HEK293 (cell line): ENCODE measurements at regions not wholly inside any gene's neighbourhood (a gene's known extent, or its start where the extent isn't known, plus 50 kb on each side); places are given as distances from the start of the nearest gene placed in this dataset.

Source experiments
- CTCF ChIA-PET: fragments of 350-600 bp; formaldehyde crosslinking; extraction: SDS; loops from one replicate; lab custom pipeline; 2021; ENCODE audit warnings: antibody characterized with exemption; lab: Yijun Ruan, JAX
- POLR2A ChIA-PET: fragments of 300-600 bp; formaldehyde crosslinking; extraction: SDS; loops from one replicate; lab custom pipeline; 2020; ENCODE audit warnings: antibody characterized with exemption, inconsistent platforms; lab: Yijun Ruan, JAX
- H3K27ac ChIP-seq: fragments of 200-500 bp; sonication (Bioruptor generic); 2 replicates; pipeline ENCODE4 v1.5.1; 2014; ENCODE audit warnings: low read depth, low read length, control low read depth, inconsistent platforms; ENCODE audit errors: extremely low read depth
- H3K36me3 ChIP-seq, 2 experiments: fragments of 200-500 bp in 1 of 2; sonication (Bioruptor generic) in 1 of 2; 1 replicate in 1 of 2; 2 replicates in 1 of 2; pipeline ENCODE4 v1.5.1; 2014 to 2017; ENCODE audit warnings: inconsistent platforms in 2 of 2, low read length in 2 of 2; ENCODE audit not compliant: control insufficient read depth in 2 of 2, insufficient read depth in 1 of 2
- H3K4me1 ChIP-seq: fragments of 200-500 bp; sonication (Bioruptor generic); 2 replicates; pipeline ENCODE4 v1.5.1; 2014; ENCODE audit warnings: mild to moderate bottlenecking, low read length, inconsistent platforms; ENCODE audit not compliant: control insufficient read depth, insufficient read depth
- H3K4me3 ChIP-seq: 2 replicates; pipeline ENCODE4 v1.5.1; 2011; ENCODE audit warnings: low read depth, mild to moderate bottlenecking, control low read depth, low read length, moderate library complexity
- H3K9me3 ChIP-seq: fragments of 200-500 bp; sonication (Bioruptor generic); 2 replicates; pipeline ENCODE4 v1.5.1; 2014; ENCODE audit warnings: low read depth, low read length, inconsistent platforms; ENCODE audit not compliant: control insufficient read depth, insufficient read depth
- BCL11B ChIP-seq: fragments of 450-650 bp; formaldehyde crosslinking; IDR thresholded peaks from 2 replicates; pipeline ENCODE4 v1.5.1; 2016; ENCODE audit warnings: low read depth, missing biosample characterization, missing genetic modification characterization
- GLI2 ChIP-seq: fragments of 450-650 bp; formaldehyde crosslinking; IDR thresholded peaks from 2 replicates; pipeline ENCODE4; 2017; ENCODE audit warnings: missing biosample characterization, missing genetic modification characterization, low read depth, borderline replicate concordance
- GLIS1 ChIP-seq: fragments of 450-650 bp; formaldehyde crosslinking; IDR thresholded peaks from 2 replicates; pipeline ENCODE4 v1.5.1; 2016; ENCODE audit warnings: missing biosample characterization, missing genetic modification characterization
- IKZF3 ChIP-seq: fragments of 450-650 bp; IDR thresholded peaks from 2 replicates; pipeline ENCODE4 v1.5.0; 2018; ENCODE audit warnings: missing biosample characterization, mild to moderate bottlenecking, missing genetic modification characterization, moderate library complexity
- KLF9 ChIP-seq: fragments of 450-650 bp; formaldehyde crosslinking; IDR thresholded peaks from 2 replicates; pipeline ENCODE4 v1.5.1; 2016; ENCODE audit warnings: missing biosample characterization, missing genetic modification characterization, low read depth
- PRDM10 ChIP-seq: fragments of 450-650 bp; formaldehyde crosslinking; IDR thresholded peaks from 2 replicates; pipeline ENCODE4 v1.5.1; 2016; ENCODE audit warnings: missing biosample characterization, missing genetic modification characterization
- SCRT1 ChIP-seq: fragments of 450-650 bp; formaldehyde crosslinking; IDR thresholded peaks from 2 replicates; pipeline ENCODE4 v1.5.1; 2016; ENCODE audit warnings: missing biosample characterization, missing genetic modification characterization, borderline replicate concordance
- SP3 ChIP-seq: fragments of 450-650 bp; formaldehyde crosslinking; IDR thresholded peaks from 2 replicates; pipeline ENCODE4 v1.5.1; 2016; ENCODE audit warnings: missing biosample characterization, missing genetic modification characterization
- TRIM28 ChIP-seq: IDR thresholded peaks from 2 replicates; pipeline ENCODE4 v1.6.1; 2011; ENCODE audit warnings: low read length, control low read depth, borderline replicate concordance
- YY1 ChIP-seq: fragments of 450-650 bp; formaldehyde crosslinking; IDR thresholded peaks from 2 replicates; pipeline ENCODE4 v1.5.1; 2018; ENCODE audit warnings: missing biosample characterization, missing genetic modification characterization
- ZBTB26 ChIP-seq: fragments of 450-650 bp; formaldehyde crosslinking; optimal IDR thresholded peaks from 2 replicates; pipeline ENCODE3; 2016; ENCODE audit warnings: missing biosample characterization, mild to moderate bottlenecking, missing genetic modification characterization
- ZBTB7A ChIP-seq: fragments of 450-650 bp; formaldehyde crosslinking; IDR thresholded peaks from 2 replicates; pipeline ENCODE4 v1.5.1; 2016; ENCODE audit warnings: low read depth, missing biosample characterization, missing genetic modification characterization
- ZNF112 ChIP-seq: fragments of 450-650 bp; formaldehyde crosslinking; IDR thresholded peaks from 2 replicates; pipeline ENCODE4 v1.5.0; 2017; ENCODE audit warnings: missing biosample characterization, missing genetic modification characterization
- ZNF121 ChIP-seq: fragments of 450-650 bp; formaldehyde crosslinking; IDR thresholded peaks from 2 replicates; pipeline ENCODE4 v1.5.1; 2016; ENCODE audit warnings: missing biosample characterization, missing genetic modification characterization
- ZNF140 ChIP-seq: fragments of 450-650 bp; formaldehyde crosslinking; IDR thresholded peaks from 2 replicates; pipeline ENCODE4 v1.5.1; 2016; ENCODE audit warnings: missing biosample characterization, missing genetic modification characterization
- ZNF2 ChIP-seq: fragments of 450-650 bp; formaldehyde crosslinking; IDR thresholded peaks from 2 replicates; pipeline ENCODE4 v1.5.1; 2016; ENCODE audit warnings: missing biosample characterization, missing genetic modification characterization
- ZNF37A ChIP-seq: fragments of 450-650 bp; IDR thresholded peaks from 2 replicates; pipeline ENCODE4 v1.5.1; 2018; ENCODE audit warnings: missing biosample characterization, missing genetic modification characterization
- ZNF426 ChIP-seq: fragments of 450-650 bp; formaldehyde crosslinking; IDR thresholded peaks from 2 replicates; pipeline ENCODE4 v1.5.1; 2017; ENCODE audit warnings: missing biosample characterization, missing genetic modification characterization, mild to moderate bottlenecking, inconsistent platforms, moderate library complexity
- ZNF473 ChIP-seq: fragments of 450-650 bp; formaldehyde crosslinking; IDR thresholded peaks from 2 replicates; pipeline ENCODE4 v1.5.1; 2017; ENCODE audit warnings: missing biosample characterization, missing genetic modification characterization
- ZNF596 ChIP-seq: fragments of 450-650 bp; IDR thresholded peaks from 2 replicates; pipeline ENCODE4 v1.5.0; 2018; ENCODE audit warnings: missing biosample characterization, mild to moderate bottlenecking, missing genetic modification characterization, moderate library complexity
- ZNF610 ChIP-seq: fragments of 450-650 bp; formaldehyde crosslinking; IDR thresholded peaks from 2 replicates; pipeline ENCODE4 v1.5.1; 2016; ENCODE audit warnings: missing biosample characterization, missing genetic modification characterization, borderline replicate concordance
- ZNF830 ChIP-seq: fragments of 450-650 bp; IDR thresholded peaks from 2 replicates; pipeline ENCODE4 v1.5.0; 2018; ENCODE audit warnings: missing biosample characterization, missing genetic modification characterization, low read depth, mild to moderate bottlenecking, moderate library complexity
- ZSCAN16 ChIP-seq: fragments of 450-650 bp; formaldehyde crosslinking; IDR thresholded peaks from 2 replicates; pipeline ENCODE4 v1.5.1; 2016; ENCODE audit warnings: missing biosample characterization, missing genetic modification characterization
- ZSCAN18 ChIP-seq: fragments of 450-650 bp; formaldehyde crosslinking; IDR thresholded peaks from 2 replicates; pipeline ENCODE4 v1.5.1; 2016; ENCODE audit warnings: missing biosample characterization, missing genetic modification characterization
- ZXDB ChIP-seq: fragments of 450-650 bp; formaldehyde crosslinking; IDR thresholded peaks from 2 replicates; pipeline ENCODE4 v1.5.1; 2016; ENCODE audit warnings: missing biosample characterization, missing genetic modification characterization
- TF ChIP-seq, protein P1 (sequence below): fragments of 450-650 bp; formaldehyde crosslinking; IDR thresholded peaks from 2 replicates; pipeline ENCODE4 v1.5.1; 2016; ENCODE audit warnings: missing biosample characterization, missing genetic modification characterization

DNA sequence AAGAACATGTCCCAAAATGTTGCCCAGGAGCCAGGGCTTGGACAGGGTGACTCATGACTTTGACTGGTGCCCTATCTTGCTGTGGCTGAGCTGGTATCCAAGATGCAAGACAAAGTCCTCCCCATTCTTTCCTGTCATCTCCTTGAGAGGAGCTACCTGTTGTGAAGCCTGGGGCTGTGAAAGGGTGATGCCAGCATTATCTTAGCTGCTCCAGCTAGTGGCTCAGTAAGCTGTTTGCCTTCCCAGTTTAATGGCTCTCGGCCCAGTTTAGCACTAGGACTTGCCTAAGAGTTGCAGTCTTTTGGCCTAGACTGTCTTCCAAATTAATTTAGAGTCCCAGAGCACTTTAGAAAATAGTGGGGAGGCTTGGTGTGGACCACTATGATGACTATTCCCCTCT is 424.3 kb upstream of the NRG3 start:
- H3K9me3 ChIP-seq: no peaks in the 10 kb centered on the region
- ChIA-PET CTCF (interaction anchor here (1.1 kb wide), 1 partner anchor 10 kb away, joined by 4 read pairs; no protein-coding TSS in a partner anchor), POLR2A (no interaction called here)
- H3K4me1 ChIP-seq: no peaks in the 10 kb centered on the region
- no peak overlapping the region for H3K27ac ChIP-seq
- TF ChIP-seq ZBTB26 (tag by site-specific recombination) (no peak), IKZF3 (no peak), ZNF596 (tag by site-specific recombination) (no peak), ZNF37A (tag by site-specific recombination) (no peak), ZBTB7A (tag by site-specific recombination) (no peak), SP3 (tag by site-specific recombination) (no peak), YY1 (no peak), ZNF112 (tag by site-specific recombination) (no peak), ZSCAN18 (tag by site-specific recombination) (no peak), GLI2 (tag by site-specific recombination) (no peak), ZNF2 (no peak), ZXDB (no peak), GLIS1 (tag by site-specific recombination) (no peak), ZNF140 (tag by site-specific recombination) (no peak), ZNF121 (no peak)
- TF ChIP-seq, protein P1, sequence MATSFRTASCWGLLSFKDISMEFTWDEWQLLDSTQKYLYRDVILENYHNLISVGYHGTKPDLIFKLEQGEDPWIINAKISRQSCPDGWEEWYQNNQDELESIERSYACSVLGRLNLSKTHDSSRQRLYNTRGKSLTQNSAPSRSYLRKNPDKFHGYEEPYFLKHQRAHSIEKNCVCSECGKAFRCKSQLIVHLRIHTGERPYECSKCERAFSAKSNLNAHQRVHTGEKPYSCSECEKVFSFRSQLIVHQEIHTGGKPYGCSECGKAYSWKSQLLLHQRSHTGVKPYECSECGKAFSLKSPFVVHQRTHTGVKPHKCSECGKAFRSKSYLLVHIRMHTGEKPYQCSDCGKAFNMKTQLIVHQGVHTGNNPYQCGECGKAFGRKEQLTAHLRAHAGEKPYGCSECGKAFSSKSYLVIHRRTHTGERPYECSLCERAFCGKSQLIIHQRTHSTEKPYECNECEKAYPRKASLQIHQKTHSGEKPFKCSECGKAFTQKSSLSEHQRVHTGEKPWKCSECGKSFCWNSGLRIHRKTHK (tag by site-specific recombination): no peak
- no peaks in the 10 kb centered on the region for H3K36me3 ChIP-seq
- H3K4me3 ChIP-seq: no peak overlapping the region

GRCh38 chr10:81472927-81473470 is 402.0 kb upstream of the NRG3 start:
- H3K4me1 ChIP-seq: no peaks in the 10 kb centered on the region
- no peak overlapping the region for H3K27ac ChIP-seq
- CTCF ChIA-PET: no interaction called here
- H3K9me3 ChIP-seq: no peaks in the 10 kb centered on the region
- H3K36me3 ChIP-seq: no peaks in the 10 kb centered on the region
- no peak overlapping the region for H3K4me3 ChIP-seq
- POLR2A ChIA-PET: no interaction called here
- TF ChIP-seq PRDM10 (tag by site-specific recombination) (no peak), BCL11B (tag by site-specific recombination) (no peak), ZNF426 (tag by site-specific recombination) (no peak), SCRT1 (tag by site-specific recombination) (no peak), KLF9 (no peak), TRIM28 (no peak), ZNF596 (tag by site-specific recombination) (no peak), ZNF830 (tag by site-specific recombination) (no peak), ZNF473 (tag by site-specific recombination) (no peak), ZSCAN16 (tag by site-specific recombination) (no peak), ZNF610 (tag by site-specific recombination) (no peak)
